Heart right ventricle (tissue), 16 donors: ENCODE measurements at regions not wholly inside any gene's neighbourhood (a gene's known extent, or its start where the extent isn't known, plus 50 kb on each side); places are given as distances from the start of the nearest gene placed in this dataset.

ENCODE experiments used
- ATAC-seq, 8 donors: fragments of 200-7000 bp; cut with Tn5 transposase; one replicate each; pipeline ENCODE4 v1.9.1; 2020; ENCODE audit warnings: mild to moderate bottlenecking in 8 of 8, moderate library complexity in 8 of 8, moderate number of reproducible peaks in 1 of 8
- DNase-seq, 2 donors: peaks; one replicate each; pipeline ENCODE4 v3.0.0-alpha.2; 2020
- H3K27ac ChIP-seq, 10 donors: fragments of 200-600 bp; sonication (generic) in 2 of 10; one replicate each; pipeline versions ENCODE4 v1.5.0 to v1.8.0; 2020 to 2022; ENCODE audit warnings: mild to moderate bottlenecking in 3 of 10
- H3K27me3 ChIP-seq, 7 donors: fragments of 200-600 bp; one replicate each; pipeline ENCODE4 v1.8.0; 2021 to 2022; ENCODE audit warnings: mild to moderate bottlenecking in 2 of 7
- H3K36me3 ChIP-seq, 9 donors: fragments of 200-600 bp; sonication (generic) in 1 of 9; one replicate each; pipeline versions ENCODE4 v1.5.0 to v1.8.0; 2020 to 2022; ENCODE audit warnings: mild to moderate bottlenecking in 2 of 9
- H3K4me1 ChIP-seq, 9 donors: fragments of 200-600 bp; sonication (generic) in 1 of 9; one replicate each; pipeline versions ENCODE4 v1.5.0 to v1.8.0; 2020 to 2022; ENCODE audit warnings: mild to moderate bottlenecking in 4 of 9
- H3K4me3 ChIP-seq, 10 donors: fragments of 200-600 bp; sonication (generic) in 2 of 10; one replicate each; pipeline versions ENCODE4 v1.5.0 to v1.8.0; 2020 to 2022; ENCODE audit warnings: mild to moderate bottlenecking in 7 of 10, moderate library complexity in 2 of 10
- H3K9me3 ChIP-seq, 11 donors: fragments of 200-600 bp in 10 of 11; sonication (generic) in 2 of 11; one replicate each; pipeline versions ENCODE4 v1.5.0 to v1.8.0; 2013 to 2022; ENCODE audit warnings: mild to moderate bottlenecking in 2 of 11, control low read depth in 1 of 11, moderate library complexity in 1 of 11
- WGBS, 2 donors: extraction: QIAGEN DNeasy Blood & Tissue Kit; methylation state at CpG; one replicate each; pipeline ENCODE4 v1.1.7; 2013; ENCODE audit warnings: inconsistent platforms in 1 of 2; 5-methylcytosine and 5-hydroxymethylcytosine counted together
- intact Hi-C, 10 donors: fragments of 100-400 bp; cut with DNase I; formaldehyde crosslinking; loops; one replicate each; pipeline versions ENCODE4 v1.11.1 to v1.14.2; 2022
- TF ChIP-seq, protein P1 (sequence below), 9 donors: fragments of 200-600 bp; sonication (generic) in 2 of 9; IDR thresholded peaks; one replicate each; pipeline versions ENCODE4 v1.5.0 to v1.8.0; 2021 to 2022; ENCODE audit warnings: antibody characterized with exemption in 9 of 9, mild to moderate bottlenecking in 5 of 9, moderate library complexity in 1 of 9
- donor health status: Arrhythmogenic right ventricular cardiomyopathy.
- donor health status: ischemic (EF 13 %, LVEDD 7.1; RV severe dilation, severe dysfunction).
- donor health status: healthy with polysubstance abuse.
- donor health status: DM: no; HTN: yes; CAD: no.
- donor health status: DM: no; HTN: no; CAD: no.
- donor health status: ischemic (EF 25% LVEDD 6.9; RV normal size, moderate dysfunction).
- donor health status: ischemic (EF 25% LVEDD 5.7; RV mildly dilated, moderate dysfunction).
- donor health status: healthy.
- donor health status: DM: yes; HTN: yes; CAD: no.
- donor health status: Ischemic cardiomyopathy.
- donor health status: ischemic (EF 35%, LVEDD 5.7; RV mildly dilated, moderate dysfunction).
- donor health status: nonischemic (EF 11% LVEDD 7.7; RV severe dilation, severe dysfunction).
- donor health status: DM: yes; HTN: yes; CAD: no.
- donor health status: PGD.
- donor health status: ischemic (EF 29% LVEDD 5.4; RV normal size, mild dysfunction).
- donor health status: nonischemic (EF 23%, LVEDD 6.1; RV moderate dilation, normal function).

DNA sequence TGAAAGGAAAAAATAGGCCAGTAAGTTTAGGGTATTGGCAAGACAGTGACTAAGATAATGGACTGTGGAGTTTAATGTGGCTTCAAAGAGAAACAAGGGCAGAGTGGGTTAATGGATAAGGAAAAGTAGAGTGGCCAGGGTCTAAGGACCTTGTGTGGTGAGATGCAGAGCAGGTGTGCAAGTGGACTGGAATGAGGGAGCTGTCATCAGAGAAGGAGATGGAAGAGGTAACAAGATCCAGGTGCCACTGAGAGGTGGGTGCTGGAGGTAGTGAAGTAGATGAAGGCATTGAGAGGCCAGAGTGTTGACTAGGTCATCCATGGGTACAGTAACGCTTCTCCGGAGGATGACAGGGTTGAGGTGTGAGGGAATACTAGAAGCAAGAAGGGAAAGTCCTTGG lies 136.1 kb downstream of the QRSL1 start:
- TF ChIP-seq, protein P1, sequence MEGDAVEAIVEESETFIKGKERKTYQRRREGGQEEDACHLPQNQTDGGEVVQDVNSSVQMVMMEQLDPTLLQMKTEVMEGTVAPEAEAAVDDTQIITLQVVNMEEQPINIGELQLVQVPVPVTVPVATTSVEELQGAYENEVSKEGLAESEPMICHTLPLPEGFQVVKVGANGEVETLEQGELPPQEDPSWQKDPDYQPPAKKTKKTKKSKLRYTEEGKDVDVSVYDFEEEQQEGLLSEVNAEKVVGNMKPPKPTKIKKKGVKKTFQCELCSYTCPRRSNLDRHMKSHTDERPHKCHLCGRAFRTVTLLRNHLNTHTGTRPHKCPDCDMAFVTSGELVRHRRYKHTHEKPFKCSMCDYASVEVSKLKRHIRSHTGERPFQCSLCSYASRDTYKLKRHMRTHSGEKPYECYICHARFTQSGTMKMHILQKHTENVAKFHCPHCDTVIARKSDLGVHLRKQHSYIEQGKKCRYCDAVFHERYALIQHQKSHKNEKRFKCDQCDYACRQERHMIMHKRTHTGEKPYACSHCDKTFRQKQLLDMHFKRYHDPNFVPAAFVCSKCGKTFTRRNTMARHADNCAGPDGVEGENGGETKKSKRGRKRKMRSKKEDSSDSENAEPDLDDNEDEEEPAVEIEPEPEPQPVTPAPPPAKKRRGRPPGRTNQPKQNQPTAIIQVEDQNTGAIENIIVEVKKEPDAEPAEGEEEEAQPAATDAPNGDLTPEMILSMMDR (IDR thresholded peaks at IDR 0.05) = no peak
- Histone ChIP-seq H3K9me3 (peaks cover 0 to 37% (median 10%) of the 10 kb centered on the region in 11 donors), H3K27ac (no peak overlapping the region), H3K4me1 (no peaks in the 10 kb centered on the region), H3K36me3 (no peaks in the 10 kb centered on the region), H3K27me3 (no peaks in the 10 kb centered on the region), H3K4me3 (no peak overlapping the region)
- intact Hi-C loops = no loop called here
- DNase-seq (no peak), ATAC-seq (no peak)
- 88 to 90% methylated on average over 2 of the region's 2 CpGs for WGBS, 2 donors

DNA sequence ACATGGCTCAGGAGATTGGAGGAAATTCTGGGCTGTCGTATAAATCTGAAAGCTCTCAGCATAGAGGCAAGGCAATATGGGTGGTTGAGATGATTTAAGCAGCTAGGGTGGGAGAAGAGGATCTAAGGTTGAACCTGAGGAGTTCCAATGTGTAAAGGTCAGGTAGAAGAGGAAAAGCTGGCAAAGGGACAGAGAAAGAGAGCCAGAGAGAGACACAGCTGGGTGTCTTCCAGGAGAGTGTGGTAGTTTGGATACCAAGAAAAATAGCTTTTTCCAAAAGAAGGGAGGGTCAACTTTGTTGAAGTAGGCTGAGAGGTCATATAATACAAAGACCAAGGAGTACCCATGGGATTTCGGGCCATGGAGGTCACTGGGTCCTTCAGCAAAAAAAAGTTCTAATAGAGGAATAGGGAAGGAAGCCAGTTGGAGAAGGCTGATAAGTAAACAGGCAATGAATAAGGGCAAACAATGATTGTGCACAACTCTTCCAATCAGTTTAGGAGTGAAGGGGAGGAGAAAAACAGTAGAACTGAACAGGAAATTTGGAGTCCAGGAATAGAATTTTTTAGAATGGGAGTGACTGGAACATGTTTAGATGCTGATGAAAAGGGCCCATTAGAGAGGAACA lies 135.1 kb downstream of the QRSL1 start:
- WGBS, 2 donors = 74 to 76% methylated on average over 2 of the region's 2 CpGs

DNA sequence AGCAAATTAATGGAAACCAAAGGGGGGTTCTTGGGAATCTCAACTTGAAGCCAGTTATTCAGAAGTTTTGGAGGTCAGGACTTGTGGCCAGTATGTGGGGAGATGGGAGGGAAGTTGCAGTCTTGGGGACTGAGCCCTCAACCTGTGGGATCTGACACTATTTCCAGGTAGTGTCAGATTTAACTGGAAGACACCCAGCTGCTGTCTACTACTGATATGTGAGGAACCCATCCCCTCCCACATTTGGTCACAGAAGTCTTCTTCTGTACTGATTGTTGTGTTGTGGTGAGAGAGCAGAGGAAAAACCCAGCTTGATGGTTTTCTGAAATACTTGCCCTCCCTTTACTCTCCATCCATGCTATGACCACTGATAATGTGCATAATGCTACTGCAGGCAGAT lies 134.0 kb downstream of the QRSL1 start:
- intact Hi-C loops = no loop called here
- TF ChIP-seq, protein P1 (IDR thresholded peaks at IDR 0.05) = no peak
- DNase-seq (no peak), ATAC-seq (no peak)
- Histone ChIP-seq H3K36me3 (no peaks in the 10 kb centered on the region), H3K4me3 (no peak overlapping the region), H3K27ac (no peak overlapping the region), H3K27me3 (no peaks in the 10 kb centered on the region), H3K4me1 (no peaks in the 10 kb centered on the region), H3K9me3 (peaks cover 0 to 36% (median 0%) of the 10 kb centered on the region in 11 donors)

More for the DNA sequence above, 135.1 kb downstream of the QRSL1 start:
- H3K36me3 ChIP-seq = no peaks in the 10 kb centered on the region
- no peaks in the 10 kb centered on the region for H3K4me1 ChIP-seq
- H3K27me3 ChIP-seq = no peaks in the 10 kb centered on the region
- no peak overlapping the region for H3K4me3 ChIP-seq
- ATAC-seq = no peak
- TF ChIP-seq, protein P1 (IDR thresholded peaks at IDR 0.05) = no peak
- intact Hi-C loops = no loop called here
- no peak overlapping the region for H3K27ac ChIP-seq
- peaks cover 0 to 30% (median under 1%) of the 10 kb centered on the region in 11 donors for H3K9me3 ChIP-seq
- no peak for DNase-seq

DNA sequence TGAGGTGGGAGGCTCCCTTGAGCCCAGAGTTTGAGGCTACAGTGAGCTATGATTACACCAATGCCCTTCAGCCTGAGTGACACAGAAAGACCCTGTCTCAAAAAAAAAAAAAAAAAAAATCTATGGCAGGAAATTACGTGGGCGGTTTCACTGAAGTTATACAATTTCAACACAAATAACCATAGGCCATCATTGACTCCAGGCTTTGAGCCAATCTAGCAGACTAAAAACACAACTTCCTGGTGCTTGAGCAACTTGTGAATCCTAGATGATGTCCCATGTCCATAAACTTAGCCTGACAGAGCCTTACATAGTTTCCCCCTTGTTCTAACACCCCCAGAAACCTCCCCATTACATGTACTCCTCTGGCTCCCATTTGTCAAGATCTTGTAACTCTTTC lies 131.8 kb downstream of the QRSL1 start:
- H3K27me3 ChIP-seq = no peaks in the 10 kb centered on the region
- H3K4me1 ChIP-seq = no peaks in the 10 kb centered on the region
- TF ChIP-seq, protein P1 (IDR thresholded peaks at IDR 0.05) = no peak
- H3K9me3 ChIP-seq = peaks cover 0 to 36% (median 0%) of the 10 kb centered on the region in 11 donors
- intact Hi-C loops = no loop called here
- no peaks in the 10 kb centered on the region for H3K36me3 ChIP-seq
- no peak for DNase-seq
- no peak for ATAC-seq
- H3K27ac ChIP-seq = no peak overlapping the region
- H3K4me3 ChIP-seq = no peak overlapping the region
- WGBS, 2 donors = 83 to 86% methylated on average over 2 of the region's 2 CpGs
